SK-N-SH treated with all-trans-retinoic acid at 6 μM for 48 hours (cell line): ENCODE measurements at regions not wholly inside any gene's neighbourhood (a gene's known extent, or its start where the extent isn't known, plus 50 kb on each side); places are given as distances from the start of the nearest gene placed in this dataset.

Experiments used
- ATAC-seq: fragments of 200-7000 bp; cut with Tn5 transposase; 3 replicates; pipeline ENCODE4 v1.9.1; 2020; ENCODE audit warnings: mild to moderate bottlenecking, moderate library complexity
- ARNTL ChIP-seq: fragments of 450-650 bp; formaldehyde crosslinking; IDR thresholded peaks from 2 replicates; pipeline ENCODE4 v1.5.0; 2020; ENCODE audit warnings: low read depth, mild to moderate bottlenecking, moderate library complexity, borderline replicate concordance
- BACH2 ChIP-seq: fragments of 250-450 bp; sonication (Bioruptor Pico); IDR thresholded peaks from 2 replicates; pipeline ENCODE4 v1.9.0; 2021; ENCODE audit warnings: mild to moderate bottlenecking, borderline replicate concordance
- CSDC2 ChIP-seq: fragments of 250-450 bp; sonication (Bioruptor Pico); IDR thresholded peaks from 2 replicates; pipeline ENCODE4 v1.5.0; 2020; ENCODE audit warnings: mild to moderate bottlenecking, moderate library complexity
- CSRNP3 ChIP-seq: fragments of 250-450 bp; sonication (Bioruptor Pico); IDR thresholded peaks from 2 replicates; pipeline ENCODE4 v1.5.1; 2021; ENCODE audit warnings: mild to moderate bottlenecking, moderate library complexity
- ESRRG ChIP-seq: fragments of 250-450 bp; sonication (Bioruptor Pico); IDR thresholded peaks from 2 replicates; pipeline ENCODE4 v1.6.1; 2021; ENCODE audit warnings: mild to moderate bottlenecking
- GLIS3 ChIP-seq: fragments of 250-450 bp; sonication (Bioruptor Pico); IDR thresholded peaks from 2 replicates; pipeline ENCODE4 v1.5.0; 2020; ENCODE audit warnings: mild to moderate bottlenecking, moderate library complexity
- ISL1 ChIP-seq: fragments of 250-450 bp; sonication (Bioruptor Pico); IDR thresholded peaks from 2 replicates; pipeline ENCODE4 v2.1.2; 2022; ENCODE audit warnings: mild to moderate bottlenecking, moderate library complexity
- OSR1 ChIP-seq: fragments of 250-450 bp; sonication (Bioruptor Pico); IDR thresholded peaks from 2 replicates; pipeline ENCODE4 v1.8.0; 2022; ENCODE audit warnings: moderate library complexity, mild to moderate bottlenecking, inconsistent platforms
- PPARA ChIP-seq: fragments of 250-450 bp; sonication (Bioruptor Pico); IDR thresholded peaks from 2 replicates; pipeline ENCODE4 v1.5.0; 2020; ENCODE audit warnings: mild to moderate bottlenecking, borderline replicate concordance
- RARB ChIP-seq: fragments of 250-450 bp; sonication (Bioruptor Pico); IDR thresholded peaks from 2 replicates; pipeline ENCODE4 v1.8.0; 2021; ENCODE audit warnings: mild to moderate bottlenecking, moderate library complexity
- SNAI2 ChIP-seq: fragments of 250-450 bp; sonication (Bioruptor Pico); IDR thresholded peaks from 2 replicates; pipeline ENCODE4 v1.5.0; 2020; ENCODE audit warnings: mild to moderate bottlenecking, moderate library complexity
- TCF4 ChIP-seq: fragments of 250-450 bp; sonication (Bioruptor Pico); IDR thresholded peaks from 2 replicates; pipeline ENCODE4 v1.8.0; 2021; ENCODE audit warnings: mild to moderate bottlenecking, moderate library complexity, borderline replicate concordance
- TOX ChIP-seq: fragments of 250-450 bp; sonication (Bioruptor Pico); IDR thresholded peaks from 2 replicates; pipeline ENCODE4 v1.8.0; 2021; ENCODE audit warnings: mild to moderate bottlenecking, moderate library complexity, borderline replicate concordance
- ZC3H10 ChIP-seq: fragments of 250-450 bp; sonication (Bioruptor Pico); IDR thresholded peaks from 2 replicates; pipeline ENCODE4 v1.5.1; 2021; ENCODE audit warnings: mild to moderate bottlenecking, moderate library complexity
- ZFP3 ChIP-seq: fragments of 250-450 bp; sonication (Bioruptor Pico); IDR thresholded peaks from 2 replicates; pipeline ENCODE4 v1.5.0; 2020; ENCODE audit warnings: mild to moderate bottlenecking, moderate library complexity
- ZFP30 ChIP-seq: fragments of 450-650 bp; formaldehyde crosslinking; IDR thresholded peaks from 2 replicates; pipeline ENCODE4 v1.5.0; 2022; ENCODE audit warnings: mild to moderate bottlenecking, moderate library complexity
- ZNF565 ChIP-seq: fragments of 450-650 bp; formaldehyde crosslinking; conservative IDR thresholded peaks from 2 replicates; pipeline ENCODE4 v1.5.0; 2020; ENCODE audit warnings: low read depth, mild to moderate bottlenecking, moderate library complexity
- ZNF70 ChIP-seq: fragments of 450-650 bp; formaldehyde crosslinking; IDR thresholded peaks from 2 replicates; pipeline ENCODE4 v1.5.0; 2020; ENCODE audit warnings: mild to moderate bottlenecking, moderate library complexity
- ZNF8 ChIP-seq: fragments of 450-650 bp; formaldehyde crosslinking; IDR thresholded peaks from 2 replicates; pipeline ENCODE4 v1.5.0; 2020; ENCODE audit warnings: mild to moderate bottlenecking, moderate library complexity
- TF ChIP-seq, protein P1 (sequence below): fragments of 250-450 bp; sonication (Bioruptor Pico); IDR thresholded peaks from 2 replicates; pipeline ENCODE4 v1.5.1; 2020; ENCODE audit warnings: low read depth, mild to moderate bottlenecking, moderate library complexity
- TF ChIP-seq, protein P2 (sequence below): fragments of 250-450 bp; sonication (Bioruptor Pico); IDR thresholded peaks from 2 replicates; pipeline ENCODE4 v1.8.0; 2020; ENCODE audit warnings: mild to moderate bottlenecking, moderate library complexity, borderline replicate concordance
- TF ChIP-seq, protein P3 (sequence below): fragments of 250-450 bp; sonication (Bioruptor Pico); IDR thresholded peaks from 2 replicates; pipeline ENCODE4 v1.8.0; 2021; ENCODE audit warnings: low read depth, mild to moderate bottlenecking, moderate library complexity, borderline replicate concordance

- no peak for TF ChIP-seq ZC3H10 (CRISPR knock-in tag)
- ATAC-seq = no peak
Measured at GRCh38 chr5:121378559-121379359, 472.9 kb upstream of the FTMT start.

DNA sequence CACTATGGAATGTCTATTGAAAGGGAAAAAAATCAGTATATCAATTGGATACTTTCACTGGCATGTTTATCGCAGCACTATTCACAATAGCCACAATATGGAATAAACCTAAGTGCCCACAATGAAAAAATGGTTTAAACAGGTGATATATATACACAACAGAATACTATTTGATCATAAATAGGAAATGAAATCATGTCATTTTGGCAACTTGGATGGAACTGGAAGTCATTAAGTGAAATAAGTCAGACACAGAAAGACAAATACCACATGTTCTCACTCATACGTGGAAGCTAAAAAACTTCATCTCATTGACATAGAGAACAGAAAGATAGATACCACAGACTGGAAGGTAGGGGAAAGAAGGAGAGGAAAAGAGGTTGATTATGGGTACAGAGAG, 471.6 kb upstream of the FTMT start:
- ATAC-seq = 0 out of 3 replicates have a peak, but pooled peaks have one; percentile 16
- no peak for TF ChIP-seq PPARA (CRISPR knock-in tag)
- no peak for TF ChIP-seq GLIS3
- TF ChIP-seq ZNF8 = no peak
- TF ChIP-seq ARNTL = no peak
- TF ChIP-seq, protein P1, sequence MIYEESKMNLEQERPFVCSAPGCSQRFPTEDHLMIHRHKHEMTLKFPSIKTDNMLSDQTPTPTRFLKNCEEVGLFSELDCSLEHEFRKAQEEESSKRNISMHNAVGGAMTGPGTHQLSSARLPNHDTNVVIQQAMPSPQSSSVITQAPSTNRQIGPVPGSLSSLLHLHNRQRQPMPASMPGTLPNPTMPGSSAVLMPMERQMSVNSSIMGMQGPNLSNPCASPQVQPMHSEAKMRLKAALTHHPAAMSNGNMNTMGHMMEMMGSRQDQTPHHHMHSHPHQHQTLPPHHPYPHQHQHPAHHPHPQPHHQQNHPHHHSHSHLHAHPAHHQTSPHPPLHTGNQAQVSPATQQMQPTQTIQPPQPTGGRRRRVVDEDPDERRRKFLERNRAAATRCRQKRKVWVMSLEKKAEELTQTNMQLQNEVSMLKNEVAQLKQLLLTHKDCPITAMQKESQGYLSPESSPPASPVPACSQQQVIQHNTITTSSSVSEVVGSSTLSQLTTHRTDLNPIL = no peak
- TF ChIP-seq, protein P2, sequence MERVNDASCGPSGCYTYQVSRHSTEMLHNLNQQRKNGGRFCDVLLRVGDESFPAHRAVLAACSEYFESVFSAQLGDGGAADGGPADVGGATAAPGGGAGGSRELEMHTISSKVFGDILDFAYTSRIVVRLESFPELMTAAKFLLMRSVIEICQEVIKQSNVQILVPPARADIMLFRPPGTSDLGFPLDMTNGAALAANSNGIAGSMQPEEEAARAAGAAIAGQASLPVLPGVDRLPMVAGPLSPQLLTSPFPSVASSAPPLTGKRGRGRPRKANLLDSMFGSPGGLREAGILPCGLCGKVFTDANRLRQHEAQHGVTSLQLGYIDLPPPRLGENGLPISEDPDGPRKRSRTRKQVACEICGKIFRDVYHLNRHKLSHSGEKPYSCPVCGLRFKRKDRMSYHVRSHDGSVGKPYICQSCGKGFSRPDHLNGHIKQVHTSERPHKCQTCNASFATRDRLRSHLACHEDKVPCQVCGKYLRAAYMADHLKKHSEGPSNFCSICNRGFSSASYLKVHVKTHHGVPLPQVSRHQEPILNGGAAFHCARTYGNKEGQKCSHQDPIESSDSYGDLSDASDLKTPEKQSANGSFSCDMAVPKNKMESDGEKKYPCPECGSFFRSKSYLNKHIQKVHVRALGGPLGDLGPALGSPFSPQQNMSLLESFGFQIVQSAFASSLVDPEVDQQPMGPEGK (CRISPR knock-in tag) = no peak
- TF ChIP-seq ZFP3 = no peak
- no peak for TF ChIP-seq TCF4 (CRISPR knock-in tag)
- no peak for TF ChIP-seq ZFP30 (CRISPR knock-in tag)
- TF ChIP-seq CSDC2 (CRISPR knock-in tag) = no peak
- no peak for TF ChIP-seq ESRRG (CRISPR knock-in tag)
- no peak for TF ChIP-seq SNAI2 (CRISPR knock-in tag)
- TF ChIP-seq ZNF565 (CRISPR knock-in tag) = no peak
- no peak for TF ChIP-seq RARB (CRISPR knock-in tag)
- TF ChIP-seq, protein P3, sequence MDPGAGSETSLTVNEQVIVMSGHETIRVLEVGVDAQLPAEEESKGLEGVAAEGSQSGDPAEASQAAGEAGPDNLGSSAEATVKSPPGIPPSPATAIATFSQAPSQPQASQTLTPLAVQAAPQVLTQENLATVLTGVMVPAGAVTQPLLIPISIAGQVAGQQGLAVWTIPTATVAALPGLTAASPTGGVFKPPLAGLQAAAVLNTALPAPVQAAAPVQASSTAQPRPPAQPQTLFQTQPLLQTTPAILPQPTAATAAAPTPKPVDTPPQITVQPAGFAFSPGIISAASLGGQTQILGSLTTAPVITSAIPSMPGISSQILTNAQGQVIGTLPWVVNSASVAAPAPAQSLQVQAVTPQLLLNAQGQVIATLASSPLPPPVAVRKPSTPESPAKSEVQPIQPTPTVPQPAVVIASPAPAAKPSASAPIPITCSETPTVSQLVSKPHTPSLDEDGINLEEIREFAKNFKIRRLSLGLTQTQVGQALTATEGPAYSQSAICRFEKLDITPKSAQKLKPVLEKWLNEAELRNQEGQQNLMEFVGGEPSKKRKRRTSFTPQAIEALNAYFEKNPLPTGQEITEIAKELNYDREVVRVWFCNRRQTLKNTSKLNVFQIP (CRISPR knock-in tag) = no peak
- no peak for TF ChIP-seq OSR1 (CRISPR knock-in tag)

GRCh38 chr5:121384359-121384758, 467.3 kb upstream of the FTMT start:
- TF ChIP-seq ZC3H10 (CRISPR knock-in tag) = no peak
- no peak for TF ChIP-seq ISL1
- TF ChIP-seq GLIS3 = no peak
- TF ChIP-seq BACH2 = no peak
- no peak for TF ChIP-seq OSR1 (CRISPR knock-in tag)
- TF ChIP-seq TOX (CRISPR knock-in tag) = no peak
- TF ChIP-seq SNAI2 (CRISPR knock-in tag) = no peak
- TF ChIP-seq, protein P2 (CRISPR knock-in tag) = no peak
- TF ChIP-seq ZNF70 (CRISPR knock-in tag) = no peak
- TF ChIP-seq RARB (CRISPR knock-in tag) = no peak
- no peak for TF ChIP-seq ESRRG (CRISPR knock-in tag)
- TF ChIP-seq PPARA (CRISPR knock-in tag) = no peak
- TF ChIP-seq TCF4 (CRISPR knock-in tag) = no peak
- TF ChIP-seq, protein P3 (CRISPR knock-in tag) = no peak
- TF ChIP-seq ARNTL = no peak
- no peak for TF ChIP-seq CSRNP3 (CRISPR knock-in tag)
- ATAC-seq = no peak
